ENCODE measurements at regions not wholly inside any gene's neighbourhood (a gene's known extent, or its start where the extent isn't known, plus 50 kb on each side); places are given as distances from the start of the nearest gene placed in this dataset.
"Not testable (repeated sequence)": the region's sequence is repeated elsewhere in the genome, so short reads cannot be mapped to it uniquely, and the experiment has no call there.

- Histone ChIP-seq H3K36me3 (no peaks in the 10 kb centered on the region), H3K27me3 (ENCODE audit: low read depth) (no peaks in the 10 kb centered on the region), H3K4me3 (no peak overlapping the region), H3K9me3 (no peaks in the 10 kb centered on the region), H3K27ac (no peak overlapping the region), H3K4me1 (no peaks in the 10 kb centered on the region)
- DNase-seq (no peak), ATAC-seq (no peak)
- intact Hi-C loops (cut with DNase I) = no loop called here
- TF ChIP-seq CTCF (IDR thresholded peaks at IDR 0.05) = no peak
Measured at GRCh38 chr2:66264354-66264753, 170.6 kb upstream of the MEIS1 start.

DNA sequence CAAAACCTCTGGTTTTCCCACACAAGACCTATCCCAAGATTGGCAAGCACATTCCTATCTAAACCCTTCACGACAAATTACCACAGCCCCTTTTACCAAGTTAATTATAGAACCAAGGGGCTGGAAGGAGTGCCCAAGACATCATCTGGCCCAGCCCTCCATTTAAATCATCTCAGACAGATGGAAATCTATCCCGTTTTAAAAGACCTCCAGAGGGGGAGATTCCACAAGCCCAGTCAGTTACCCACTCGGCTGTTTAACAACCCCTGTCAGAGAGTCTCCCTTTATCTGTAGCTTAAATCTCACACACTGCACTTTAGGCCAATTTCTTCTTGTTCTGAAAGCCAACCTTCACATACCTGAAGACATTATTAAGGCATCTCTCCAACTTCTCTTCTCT is 179.1 kb upstream of the MEIS1 start:
- Histone ChIP-seq H3K27ac (no peak overlapping the region), H3K4me3 (no peak overlapping the region), H3K4me1 (no peaks in the 10 kb centered on the region), H3K9me3 (no peaks in the 10 kb centered on the region), H3K36me3 (no peaks in the 10 kb centered on the region), H3K27me3 (ENCODE audit: low read depth) (no peaks in the 10 kb centered on the region)
- no peak for ATAC-seq
- no peak for DNase-seq
- intact Hi-C loops (cut with DNase I) = no loop called here
- TF ChIP-seq CTCF (IDR thresholded peaks at IDR 0.05) = no peak

GRCh38 chr2:66255136-66255535 is 179.8 kb upstream of the MEIS1 start:
- no peaks in the 10 kb centered on the region for H3K4me1 ChIP-seq
- DNase-seq (no peak), ATAC-seq (no peak)
- intact Hi-C loops (cut with DNase I) = no loop called here
- H3K9me3 ChIP-seq = no peaks in the 10 kb centered on the region
- TF ChIP-seq CTCF (IDR thresholded peaks at IDR 0.05) = no peak
- no peaks in the 10 kb centered on the region for H3K36me3 ChIP-seq
- no peaks in the 10 kb centered on the region for H3K27me3 ChIP-seq (ENCODE audit: low read depth)
- no peak overlapping the region for H3K4me3 ChIP-seq
- no peak overlapping the region for H3K27ac ChIP-seq

GRCh38 chr2:66253066-66253465 is 181.9 kb upstream of the MEIS1 start:
- intact Hi-C loops (cut with DNase I) = no loop called here
- Histone ChIP-seq H3K4me3 (no peak overlapping the region), H3K4me1 (no peaks in the 10 kb centered on the region), H3K27me3 (ENCODE audit: low read depth) (no peaks in the 10 kb centered on the region), H3K36me3 (no peaks in the 10 kb centered on the region), H3K9me3 (no peaks in the 10 kb centered on the region), H3K27ac (no peak overlapping the region)
- ATAC-seq = no peak
- no peak for TF ChIP-seq CTCF (IDR thresholded peaks at IDR 0.05)
- no peak for DNase-seq

DNA sequence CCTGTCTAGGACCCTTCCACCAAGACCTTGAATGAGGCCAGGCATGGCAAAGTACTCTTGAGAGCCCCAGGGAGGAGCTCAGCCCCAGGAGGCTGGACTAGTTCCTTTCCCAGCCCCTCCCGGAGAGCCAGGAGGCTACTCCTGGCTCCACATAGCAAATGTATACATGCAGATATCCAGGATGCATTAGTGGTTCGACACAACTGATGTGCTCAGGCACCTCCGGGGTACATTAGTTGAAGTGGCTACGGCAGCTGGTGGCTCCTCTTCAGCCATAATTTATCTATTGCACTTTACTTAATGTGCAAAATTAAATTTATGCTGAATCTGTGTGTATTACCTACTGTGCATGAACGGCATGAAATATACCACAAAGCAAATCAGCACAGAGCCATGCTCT is 182.8 kb upstream of the MEIS1 start:
- Histone ChIP-seq H3K9me3 (no peaks in the 10 kb centered on the region), H3K36me3 (no peaks in the 10 kb centered on the region), H3K4me1 (no peaks in the 10 kb centered on the region), H3K27me3 (ENCODE audit: low read depth) (no peaks in the 10 kb centered on the region), H3K4me3 (no peak overlapping the region), H3K27ac (no peak overlapping the region)
- no peak for TF ChIP-seq CTCF (IDR thresholded peaks at IDR 0.05)
- DNase-seq = no peak
- ATAC-seq = no peak
- intact Hi-C loops (cut with DNase I) = no loop called here

GRCh38 chr2:66251573-66251972 is 183.4 kb upstream of the MEIS1 start:
- Histone ChIP-seq H3K27ac (no peak overlapping the region), H3K36me3 (no peaks in the 10 kb centered on the region), H3K9me3 (no peaks in the 10 kb centered on the region), H3K27me3 (ENCODE audit: low read depth) (no peaks in the 10 kb centered on the region), H3K4me1 (no peaks in the 10 kb centered on the region), H3K4me3 (no peak overlapping the region)
- TF ChIP-seq CTCF (IDR thresholded peaks at IDR 0.05) = no peak
- intact Hi-C loops (cut with DNase I) = no loop called here
- no peak for ATAC-seq
- DNase-seq = no peak

GRCh38 chr2:66249089-66249488 is 185.8 kb upstream of the MEIS1 start:
- intact Hi-C loops (cut with DNase I); H3K4me1 ChIP-seq; H3K36me3 ChIP-seq; DNase-seq; H3K27me3 ChIP-seq (ENCODE audit: low read depth); H3K27ac ChIP-seq; ATAC-seq; H3K4me3 ChIP-seq; H3K9me3 ChIP-seq: not testable (repeated sequence)

- H3K4me1 ChIP-seq; H3K4me3 ChIP-seq; H3K9me3 ChIP-seq; ATAC-seq; H3K36me3 ChIP-seq; intact Hi-C loops (cut with DNase I); H3K27me3 ChIP-seq (ENCODE audit: low read depth); H3K27ac ChIP-seq; DNase-seq: not testable (repeated sequence)
Measured at GRCh38 chr2:66243809-66244208, 191.1 kb upstream of the MEIS1 start.

GRCh38 chr2:66242888-66243287 is 192.0 kb upstream of the MEIS1 start:
- not testable (repeated sequence) for ATAC-seq

More at GRCh38 chr2:66242888-66243287, 192.0 kb upstream of the MEIS1 start:
- H3K9me3 ChIP-seq; H3K4me3 ChIP-seq; H3K36me3 ChIP-seq; DNase-seq; intact Hi-C loops (cut with DNase I); H3K4me1 ChIP-seq; H3K27me3 ChIP-seq (ENCODE audit: low read depth); H3K27ac ChIP-seq: not testable (repeated sequence)

Data from lower lobe of right lung (tissue), 2 donors.